ENCODE measurements at regions not wholly inside any gene's neighbourhood (a gene's known extent, or its start where the extent isn't known, plus 50 kb on each side); places are given as distances from the start of the nearest gene placed in this dataset.

DNA sequence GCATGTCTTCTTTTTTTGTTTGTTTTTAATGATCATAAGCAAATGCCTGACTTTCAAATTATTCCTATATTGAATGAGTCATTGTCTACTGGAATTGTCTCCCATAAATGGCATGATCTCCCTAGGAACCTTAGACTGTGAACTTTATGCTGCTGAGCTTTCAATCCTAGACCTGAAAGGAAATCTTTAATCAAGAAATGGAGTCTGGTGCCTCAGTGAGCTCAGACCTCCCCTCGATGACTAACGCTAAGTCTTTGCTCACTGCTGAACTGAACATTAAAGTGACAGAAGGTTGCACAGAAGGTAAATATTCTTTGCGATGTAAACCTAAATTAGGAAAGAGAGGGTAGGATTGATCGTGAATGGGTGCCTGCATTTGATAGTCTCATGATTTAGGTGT lies 745.2 kb upstream of the WWC1 start:
- Histone ChIP-seq H3K4me1 (ENCODE audit: control insufficient read depth in 4 of 4, insufficient read depth in 4 of 4, low read length in 3 of 4) (no peaks in the 10 kb centered on the region), H3K36me3 (ENCODE audit: control insufficient read depth in 4 of 4, insufficient read depth in 3 of 4, low read depth in 1 of 4, low read length in 3 of 4) (no peaks in the 10 kb centered on the region), H3K9me3 (ENCODE audit: control insufficient read depth in 4 of 4, low read length in 3 of 4) (no peaks in the 10 kb centered on the region), H3K27me3 (ENCODE audit: control insufficient read depth in 4 of 4, insufficient read depth in 4 of 4, low read length in 3 of 4) (no peaks in the 10 kb centered on the region), H3K4me3 (ENCODE audit: low read depth in 1 of 3, low read length in 3 of 3) (no peak overlapping the region), H3K27ac (ENCODE audit: low read depth in 1 of 2, low read length in 2 of 2) (no peak overlapping the region), H3K9ac (ENCODE audit: low read depth in 1 of 2, low read length in 2 of 2) (no peak overlapping the region)
- DNase-seq (ENCODE audit: low spot score), result no peak
- WGBS, result 90% methylated on average over 4 of the region's 4 CpGs
- TF ChIP-seq JUND (IDR thresholded peaks at IDR 0.05), result no peak
- TF ChIP-seq, protein P1, sequence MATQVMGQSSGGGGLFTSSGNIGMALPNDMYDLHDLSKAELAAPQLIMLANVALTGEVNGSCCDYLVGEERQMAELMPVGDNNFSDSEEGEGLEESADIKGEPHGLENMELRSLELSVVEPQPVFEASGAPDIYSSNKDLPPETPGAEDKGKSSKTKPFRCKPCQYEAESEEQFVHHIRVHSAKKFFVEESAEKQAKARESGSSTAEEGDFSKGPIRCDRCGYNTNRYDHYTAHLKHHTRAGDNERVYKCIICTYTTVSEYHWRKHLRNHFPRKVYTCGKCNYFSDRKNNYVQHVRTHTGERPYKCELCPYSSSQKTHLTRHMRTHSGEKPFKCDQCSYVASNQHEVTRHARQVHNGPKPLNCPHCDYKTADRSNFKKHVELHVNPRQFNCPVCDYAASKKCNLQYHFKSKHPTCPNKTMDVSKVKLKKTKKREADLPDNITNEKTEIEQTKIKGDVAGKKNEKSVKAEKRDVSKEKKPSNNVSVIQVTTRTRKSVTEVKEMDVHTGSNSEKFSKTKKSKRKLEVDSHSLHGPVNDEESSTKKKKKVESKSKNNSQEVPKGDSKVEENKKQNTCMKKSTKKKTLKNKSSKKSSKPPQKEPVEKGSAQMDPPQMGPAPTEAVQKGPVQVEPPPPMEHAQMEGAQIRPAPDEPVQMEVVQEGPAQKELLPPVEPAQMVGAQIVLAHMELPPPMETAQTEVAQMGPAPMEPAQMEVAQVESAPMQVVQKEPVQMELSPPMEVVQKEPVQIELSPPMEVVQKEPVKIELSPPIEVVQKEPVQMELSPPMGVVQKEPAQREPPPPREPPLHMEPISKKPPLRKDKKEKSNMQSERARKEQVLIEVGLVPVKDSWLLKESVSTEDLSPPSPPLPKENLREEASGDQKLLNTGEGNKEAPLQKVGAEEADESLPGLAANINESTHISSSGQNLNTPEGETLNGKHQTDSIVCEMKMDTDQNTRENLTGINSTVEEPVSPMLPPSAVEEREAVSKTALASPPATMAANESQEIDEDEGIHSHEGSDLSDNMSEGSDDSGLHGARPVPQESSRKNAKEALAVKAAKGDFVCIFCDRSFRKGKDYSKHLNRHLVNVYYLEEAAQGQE (IDR thresholded peaks at IDR 0.05), result no peak
- TF ChIP-seq, protein P2, sequence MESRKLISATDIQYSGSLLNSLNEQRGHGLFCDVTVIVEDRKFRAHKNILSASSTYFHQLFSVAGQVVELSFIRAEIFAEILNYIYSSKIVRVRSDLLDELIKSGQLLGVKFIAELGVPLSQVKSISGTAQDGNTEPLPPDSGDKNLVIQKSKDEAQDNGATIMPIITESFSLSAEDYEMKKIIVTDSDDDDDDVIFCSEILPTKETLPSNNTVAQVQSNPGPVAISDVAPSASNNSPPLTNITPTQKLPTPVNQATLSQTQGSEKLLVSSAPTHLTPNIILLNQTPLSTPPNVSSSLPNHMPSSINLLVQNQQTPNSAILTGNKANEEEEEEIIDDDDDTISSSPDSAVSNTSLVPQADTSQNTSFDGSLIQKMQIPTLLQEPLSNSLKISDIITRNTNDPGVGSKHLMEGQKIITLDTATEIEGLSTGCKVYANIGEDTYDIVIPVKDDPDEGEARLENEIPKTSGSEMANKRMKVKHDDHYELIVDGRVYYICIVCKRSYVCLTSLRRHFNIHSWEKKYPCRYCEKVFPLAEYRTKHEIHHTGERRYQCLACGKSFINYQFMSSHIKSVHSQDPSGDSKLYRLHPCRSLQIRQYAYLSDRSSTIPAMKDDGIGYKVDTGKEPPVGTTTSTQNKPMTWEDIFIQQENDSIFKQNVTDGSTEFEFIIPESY (IDR thresholded peaks at IDR 0.05), result no peak
- TF ChIP-seq, protein P3, sequence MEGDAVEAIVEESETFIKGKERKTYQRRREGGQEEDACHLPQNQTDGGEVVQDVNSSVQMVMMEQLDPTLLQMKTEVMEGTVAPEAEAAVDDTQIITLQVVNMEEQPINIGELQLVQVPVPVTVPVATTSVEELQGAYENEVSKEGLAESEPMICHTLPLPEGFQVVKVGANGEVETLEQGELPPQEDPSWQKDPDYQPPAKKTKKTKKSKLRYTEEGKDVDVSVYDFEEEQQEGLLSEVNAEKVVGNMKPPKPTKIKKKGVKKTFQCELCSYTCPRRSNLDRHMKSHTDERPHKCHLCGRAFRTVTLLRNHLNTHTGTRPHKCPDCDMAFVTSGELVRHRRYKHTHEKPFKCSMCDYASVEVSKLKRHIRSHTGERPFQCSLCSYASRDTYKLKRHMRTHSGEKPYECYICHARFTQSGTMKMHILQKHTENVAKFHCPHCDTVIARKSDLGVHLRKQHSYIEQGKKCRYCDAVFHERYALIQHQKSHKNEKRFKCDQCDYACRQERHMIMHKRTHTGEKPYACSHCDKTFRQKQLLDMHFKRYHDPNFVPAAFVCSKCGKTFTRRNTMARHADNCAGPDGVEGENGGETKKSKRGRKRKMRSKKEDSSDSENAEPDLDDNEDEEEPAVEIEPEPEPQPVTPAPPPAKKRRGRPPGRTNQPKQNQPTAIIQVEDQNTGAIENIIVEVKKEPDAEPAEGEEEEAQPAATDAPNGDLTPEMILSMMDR (IDR thresholded peaks at IDR 0.05; ENCODE audit: low read depth, low read length, missing input control), result no peak
- TF ChIP-seq, protein P4, sequence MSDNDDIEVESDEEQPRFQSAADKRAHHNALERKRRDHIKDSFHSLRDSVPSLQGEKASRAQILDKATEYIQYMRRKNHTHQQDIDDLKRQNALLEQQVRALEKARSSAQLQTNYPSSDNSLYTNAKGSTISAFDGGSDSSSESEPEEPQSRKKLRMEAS (IDR thresholded peaks at IDR 0.05), result no peak
- no peak for TF ChIP-seq FOXA1 (IDR thresholded peaks at IDR 0.05)
- no peak for TF ChIP-seq YY1 (IDR thresholded peaks at IDR 0.05)
- no peak for TF ChIP-seq NR2F2 (IDR thresholded peaks at IDR 0.05)
- no peak for TF ChIP-seq RXRA (IDR thresholded peaks at IDR 0.05)
- no peak for TF ChIP-seq EGR1 (IDR thresholded peaks at IDR 0.05; ENCODE audit: low read depth in 2 of 2)
- TF ChIP-seq, protein P5, sequence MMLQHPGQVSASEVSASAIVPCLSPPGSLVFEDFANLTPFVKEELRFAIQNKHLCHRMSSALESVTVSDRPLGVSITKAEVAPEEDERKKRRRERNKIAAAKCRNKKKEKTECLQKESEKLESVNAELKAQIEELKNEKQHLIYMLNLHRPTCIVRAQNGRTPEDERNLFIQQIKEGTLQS (IDR thresholded peaks at IDR 0.05), result no peak
- TF ChIP-seq SP1 (IDR thresholded peaks at IDR 0.05), result no peak
- TF ChIP-seq RAD21 (IDR thresholded peaks at IDR 0.05), result no peak
- TF ChIP-seq HNF4A (conservative IDR thresholded peaks at IDR 0.05), result no peak
- no peak for TF ChIP-seq TAF1 (conservative IDR thresholded peaks at IDR 0.05)
- TF ChIP-seq HNF4G (IDR thresholded peaks at IDR 0.05), result no peak

DNA sequence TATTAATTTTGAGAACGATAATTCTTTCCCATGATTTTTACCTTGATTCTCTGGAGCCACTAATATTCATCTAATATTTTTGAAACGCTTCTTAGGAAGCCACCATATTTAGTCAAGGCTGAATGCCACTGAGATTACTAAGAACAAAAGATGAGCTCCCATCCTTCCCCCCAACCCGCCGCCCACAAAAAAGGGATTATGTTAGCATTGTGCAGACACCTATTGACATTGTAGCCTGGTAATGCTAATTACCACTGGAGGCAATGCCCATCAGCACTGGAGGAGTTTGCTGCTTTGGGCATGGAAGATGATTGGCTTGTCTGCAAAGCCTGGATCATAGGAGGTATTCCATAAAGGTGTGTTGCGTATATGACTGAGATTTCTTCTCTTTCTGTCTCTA lies 739.1 kb upstream of the WWC1 start:
- Histone ChIP-seq H3K9ac (ENCODE audit: low read depth in 1 of 2, low read length in 2 of 2) (no peak overlapping the region), H3K4me1 (ENCODE audit: control insufficient read depth in 4 of 4, insufficient read depth in 4 of 4, low read length in 3 of 4) (no peaks in the 10 kb centered on the region), H3K9me3 (ENCODE audit: control insufficient read depth in 4 of 4, low read length in 3 of 4) (no peaks in the 10 kb centered on the region), H3K36me3 (ENCODE audit: control insufficient read depth in 4 of 4, insufficient read depth in 3 of 4, low read depth in 1 of 4, low read length in 3 of 4) (no peaks in the 10 kb centered on the region), H3K27me3 (ENCODE audit: control insufficient read depth in 4 of 4, insufficient read depth in 4 of 4, low read length in 3 of 4) (no peaks in the 10 kb centered on the region), H3K27ac (ENCODE audit: low read depth in 1 of 2, low read length in 2 of 2) (no peak overlapping the region), H3K4me3 (ENCODE audit: low read depth in 1 of 3, low read length in 3 of 3) (no peak overlapping the region)
- 90% methylated on average over 5 of the region's 5 CpGs for WGBS
- DNase-seq (ENCODE audit: low spot score), result no peak
- TF ChIP-seq GABPA (IDR thresholded peaks at IDR 0.05 in 1 of 2, conservative IDR thresholded peaks at IDR 0.05 in 1 of 2) (no peak), HNF4A (conservative IDR thresholded peaks at IDR 0.05) (no peak), YY1 (IDR thresholded peaks at IDR 0.05) (no peak), HNF4G (IDR thresholded peaks at IDR 0.05) (no peak), RAD21 (IDR thresholded peaks at IDR 0.05) (no peak), EGR1 (IDR thresholded peaks at IDR 0.05; ENCODE audit: low read depth in 2 of 2) (no peak), FOXA1 (IDR thresholded peaks at IDR 0.05) (no peak), NR2F2 (IDR thresholded peaks at IDR 0.05) (no peak)
- TF ChIP-seq, protein P5 (IDR thresholded peaks at IDR 0.05), result no peak
- TF ChIP-seq, protein P4 (IDR thresholded peaks at IDR 0.05), result no peak
- TF ChIP-seq, protein P2 (IDR thresholded peaks at IDR 0.05), result no peak
- TF ChIP-seq, protein P3 (IDR thresholded peaks at IDR 0.05; ENCODE audit: low read depth, low read length, missing input control), result no peak

Measured in liver (tissue), 8 donors.